ENCODE measurements at regions not wholly inside any gene's neighbourhood (a gene's known extent, or its start where the extent isn't known, plus 50 kb on each side); places are given as distances from the start of the nearest gene placed in this dataset.

DNA sequence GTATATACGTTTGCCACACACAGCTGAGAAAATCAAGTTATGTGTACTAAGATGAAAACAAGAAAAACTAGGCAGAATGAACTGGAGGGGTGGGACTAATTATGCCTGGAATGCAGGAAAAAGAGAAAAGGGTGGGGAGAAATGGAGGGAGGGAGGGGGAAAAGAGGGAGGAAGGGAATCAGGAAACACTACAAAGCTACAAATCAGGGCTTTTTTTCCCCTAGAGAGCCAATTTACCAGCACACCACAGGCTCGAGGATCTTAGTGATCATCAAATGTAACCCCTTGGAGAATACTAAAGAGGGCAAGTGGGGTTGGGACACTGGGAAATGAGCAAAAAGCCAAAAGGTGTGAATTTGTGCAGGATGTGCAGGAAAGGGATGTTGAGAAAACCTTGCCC is 451.9 kb downstream of the SMARCA1 start:
- TF ChIP-seq CTCF (IDR thresholded peaks at IDR 0.05) (no peak), POLR2A (IDR thresholded peaks at IDR 0.05) (no peak), POLR2AphosphoS5 (IDR thresholded peaks at IDR 0.05) (no peak)
